ENCODE measurements at regions not wholly inside any gene's neighbourhood (a gene's known extent, or its start where the extent isn't known, plus 50 kb on each side); places are given as distances from the start of the nearest gene placed in this dataset.

DNA sequence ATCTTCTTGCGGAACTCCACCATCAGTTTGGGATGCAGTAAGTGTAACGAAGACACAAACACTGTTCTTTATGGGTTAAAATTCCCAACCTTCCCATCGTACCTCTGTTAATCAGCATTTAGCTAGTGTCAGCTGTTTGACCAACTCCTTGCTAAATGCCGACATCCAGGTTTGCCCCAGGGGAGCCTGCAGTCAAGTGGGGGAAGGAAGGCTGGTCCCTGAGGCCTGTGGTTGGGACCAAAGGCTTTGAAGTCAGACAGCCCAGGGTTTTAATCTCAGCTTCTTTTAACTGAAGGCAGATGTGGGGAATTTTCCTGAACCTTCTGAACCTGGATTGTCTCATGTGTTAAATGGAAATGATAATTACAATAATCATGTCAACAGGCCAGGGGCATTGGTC, 443.7 kb downstream of the GLRX3 start:
- Mint-ChIP-seq H3K36me3 (no peaks in the 10 kb centered on the region), H3K4me1 (no peaks in the 10 kb centered on the region), H3K27ac (no peak overlapping the region), H3K27me3 (peaks cover 3% of the 10 kb centered on the region), H3K4me3 (no peak overlapping the region), H3K9me3 (peaks cover 0 to 2% (median 0%) of the 10 kb centered on the region in 3 donors)

DNA sequence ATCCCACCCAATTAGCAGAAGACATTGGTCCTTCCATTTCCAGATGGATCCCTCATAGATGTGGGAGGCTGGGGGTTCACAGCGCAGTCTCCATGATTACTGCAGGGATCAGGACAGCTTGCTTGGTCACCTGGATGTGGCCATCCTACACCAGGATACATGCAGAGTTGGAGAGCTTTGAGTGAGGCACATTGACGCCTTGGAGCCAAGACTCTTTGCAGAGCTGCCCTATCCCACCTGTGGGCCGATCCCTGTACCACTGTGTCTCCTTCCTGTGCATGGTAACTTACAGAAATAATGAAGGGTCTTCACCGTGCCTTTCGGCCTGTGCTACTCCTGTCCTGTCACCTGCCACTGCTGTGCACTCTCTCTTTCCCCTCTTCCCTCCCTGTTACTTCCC, 444.8 kb downstream of the GLRX3 start:
- Mint-ChIP-seq H3K4me1 (no peaks in the 10 kb centered on the region), H3K4me3 (no peak overlapping the region), H3K36me3 (peaks cover 1% of the 10 kb centered on the region), H3K27me3 (peaks cover 3% of the 10 kb centered on the region), H3K27ac (no peak overlapping the region), H3K9me3 (peaks cover 0 to 2% (median 0%) of the 10 kb centered on the region in 3 donors)

DNA sequence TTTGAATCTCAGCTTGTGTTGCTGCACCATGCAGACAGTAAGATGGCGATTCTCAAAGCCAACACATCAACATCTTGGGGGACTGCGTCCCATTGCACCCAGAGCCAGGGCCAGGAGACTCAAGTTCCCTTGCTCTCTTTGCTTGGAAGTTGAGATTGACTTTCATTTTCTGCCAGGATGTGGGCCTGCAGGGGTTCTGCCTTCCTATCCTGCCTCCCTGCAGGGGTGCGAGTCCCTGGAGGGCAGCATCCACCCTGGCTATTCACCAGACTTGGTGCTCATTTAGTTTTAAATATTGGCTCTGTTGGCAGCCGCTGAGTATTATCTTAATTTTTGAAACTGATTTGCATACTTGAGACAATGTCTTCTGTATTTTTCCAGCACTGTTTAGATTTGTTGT, 451.5 kb downstream of the GLRX3 start:
- Mint-ChIP-seq H3K27ac (no peak overlapping the region), H3K4me1 (no peaks in the 10 kb centered on the region), H3K9me3 (peaks cover 6 to 8% (median 7%) of the 10 kb centered on the region in 3 donors), H3K27me3 (no peaks in the 10 kb centered on the region), H3K36me3 (peaks cover 1% of the 10 kb centered on the region), H3K4me3 (no peak overlapping the region)

DNA sequence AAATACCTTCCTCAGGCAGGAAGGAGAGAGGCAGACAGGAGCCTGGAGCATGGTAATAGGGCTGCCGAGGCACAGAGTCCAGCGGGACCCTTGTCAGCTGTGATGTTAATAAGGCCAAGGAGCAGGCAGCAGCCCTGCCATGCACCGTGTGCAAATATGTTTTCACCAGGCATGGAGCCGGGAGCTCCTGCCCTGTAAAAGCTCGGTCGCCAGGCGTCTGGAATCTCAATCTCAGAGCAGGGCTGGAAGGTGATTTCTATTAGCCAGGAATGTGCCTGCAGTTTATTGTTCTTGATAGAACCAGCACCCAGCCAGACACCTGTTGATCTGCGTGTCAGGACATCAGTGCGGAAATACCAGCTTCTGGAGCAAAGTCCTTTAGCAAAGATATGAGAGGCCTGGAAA, 469.8 kb downstream of the GLRX3 start:
- H3K4me1 Mint-ChIP-seq = no peaks in the 10 kb centered on the region
- no peak overlapping the region for H3K4me3 Mint-ChIP-seq
- H3K36me3 Mint-ChIP-seq = no peaks in the 10 kb centered on the region
- H3K27me3 Mint-ChIP-seq = no peaks in the 10 kb centered on the region
- H3K9me3 Mint-ChIP-seq = peaks cover 3 to 15% (median 8%) of the 10 kb centered on the region in 3 donors
- H3K27ac Mint-ChIP-seq = no peak overlapping the region

DNA sequence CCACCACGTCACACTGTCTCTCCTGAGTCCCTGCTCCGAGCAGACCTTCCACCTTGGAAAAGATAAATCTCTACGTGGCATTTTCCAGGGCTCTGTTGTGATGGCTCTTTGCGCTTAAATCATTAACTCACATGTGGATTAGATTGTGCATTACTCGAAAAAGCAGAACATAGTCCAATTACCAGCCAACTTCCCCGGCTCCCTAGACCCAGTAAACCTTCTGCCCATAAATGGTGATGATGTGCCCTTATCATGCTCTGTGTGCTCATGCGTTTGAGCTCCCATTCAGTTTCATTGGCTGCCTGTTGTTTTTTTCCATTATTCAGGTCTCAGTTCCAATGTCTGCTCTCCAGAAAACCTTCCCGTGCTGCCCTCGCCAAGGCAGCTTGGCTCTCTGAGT, 471.2 kb downstream of the GLRX3 start:
- H3K27ac Mint-ChIP-seq = no peak overlapping the region
- H3K27me3 Mint-ChIP-seq = no peaks in the 10 kb centered on the region

DNA sequence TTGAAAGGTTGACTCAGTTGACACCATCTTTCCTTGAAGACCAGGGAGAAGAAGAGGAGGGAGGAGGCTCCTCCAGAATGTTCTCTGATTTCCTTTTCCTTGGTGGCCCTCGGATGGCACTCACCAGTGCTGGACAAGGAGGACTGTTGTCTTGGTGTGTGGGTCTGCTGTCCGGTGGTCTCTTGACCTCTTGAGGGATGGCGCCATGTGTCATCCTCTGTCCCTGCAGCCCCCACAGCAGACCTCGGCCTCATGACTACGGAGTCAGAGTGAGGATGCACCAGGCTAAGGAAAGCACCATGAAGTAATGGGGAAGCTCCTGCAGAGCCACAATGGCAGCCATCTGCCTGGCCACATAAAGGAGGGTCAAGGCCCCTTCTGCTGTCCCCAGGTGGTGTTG, 475.0 kb downstream of the GLRX3 start:
- H3K27ac Mint-ChIP-seq = no peak overlapping the region
- H3K36me3 Mint-ChIP-seq = no peaks in the 10 kb centered on the region
- H3K27me3 Mint-ChIP-seq = no peaks in the 10 kb centered on the region
- peaks cover 8 to 18% (median 8%) of the 10 kb centered on the region in 3 donors for H3K9me3 Mint-ChIP-seq
- no peaks in the 10 kb centered on the region for H3K4me1 Mint-ChIP-seq
- H3K4me3 Mint-ChIP-seq = no peak overlapping the region

More for the DNA sequence above, 471.2 kb downstream of the GLRX3 start:
- H3K4me1 Mint-ChIP-seq = no peaks in the 10 kb centered on the region
- no peaks in the 10 kb centered on the region for H3K36me3 Mint-ChIP-seq
- H3K9me3 Mint-ChIP-seq = peaks cover 3 to 11% (median 8%) of the 10 kb centered on the region in 3 donors
- H3K4me3 Mint-ChIP-seq = no peak overlapping the region

DNA sequence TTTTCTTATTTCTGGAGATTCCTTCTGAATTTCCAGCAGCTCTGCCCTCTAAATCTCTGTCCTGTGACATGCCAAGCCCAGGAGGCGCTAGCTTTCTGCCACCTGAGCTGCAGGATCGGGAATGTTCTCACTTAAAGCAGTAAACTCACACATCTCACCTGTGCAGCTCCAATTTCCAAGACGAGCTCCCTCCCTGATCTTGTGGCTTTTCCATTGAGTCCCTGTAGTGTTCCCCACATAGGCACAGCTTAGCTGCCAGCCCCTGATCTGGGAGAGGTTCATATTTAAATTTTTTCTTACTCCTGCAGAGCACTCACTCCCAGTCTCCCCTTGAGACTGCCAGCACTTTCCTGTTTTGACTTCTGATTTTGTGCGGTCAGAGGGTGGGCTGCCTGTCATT, 479.3 kb downstream of the GLRX3 start:
- H3K27ac Mint-ChIP-seq = no peak overlapping the region
- H3K27me3 Mint-ChIP-seq = peaks cover 1% of the 10 kb centered on the region
- no peaks in the 10 kb centered on the region for H3K36me3 Mint-ChIP-seq
- no peak overlapping the region for H3K4me3 Mint-ChIP-seq
- no peaks in the 10 kb centered on the region for H3K4me1 Mint-ChIP-seq
- peaks cover 3 to 14% (median 8%) of the 10 kb centered on the region in 3 donors for H3K9me3 Mint-ChIP-seq

DNA sequence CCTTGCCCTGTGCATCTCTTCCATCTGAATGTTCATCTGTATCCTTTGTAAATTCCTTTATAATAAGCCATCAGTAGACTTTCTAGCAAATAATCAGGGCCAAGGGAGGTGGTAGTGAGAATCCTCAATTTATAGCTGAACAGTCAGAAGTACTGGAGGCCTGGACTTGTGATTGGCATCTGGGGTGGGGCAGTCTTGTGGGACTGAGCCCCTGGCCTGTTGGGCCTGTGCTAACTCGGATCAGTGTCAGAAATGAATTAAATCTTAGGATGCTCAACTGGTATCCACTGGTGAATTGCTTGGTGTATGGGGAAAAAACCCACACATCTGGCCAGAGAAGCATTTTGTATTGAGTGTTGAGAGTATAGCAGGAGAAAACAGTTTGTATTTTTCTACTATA, 481.8 kb downstream of the GLRX3 start:
- H3K27ac Mint-ChIP-seq = no peak overlapping the region
- peaks cover 0 to 14% (median 4%) of the 10 kb centered on the region in 3 donors for H3K9me3 Mint-ChIP-seq
- H3K27me3 Mint-ChIP-seq = peaks cover 1% of the 10 kb centered on the region
- no peaks in the 10 kb centered on the region for H3K4me1 Mint-ChIP-seq
- no peaks in the 10 kb centered on the region for H3K36me3 Mint-ChIP-seq
- H3K4me3 Mint-ChIP-seq = no peak overlapping the region

DNA sequence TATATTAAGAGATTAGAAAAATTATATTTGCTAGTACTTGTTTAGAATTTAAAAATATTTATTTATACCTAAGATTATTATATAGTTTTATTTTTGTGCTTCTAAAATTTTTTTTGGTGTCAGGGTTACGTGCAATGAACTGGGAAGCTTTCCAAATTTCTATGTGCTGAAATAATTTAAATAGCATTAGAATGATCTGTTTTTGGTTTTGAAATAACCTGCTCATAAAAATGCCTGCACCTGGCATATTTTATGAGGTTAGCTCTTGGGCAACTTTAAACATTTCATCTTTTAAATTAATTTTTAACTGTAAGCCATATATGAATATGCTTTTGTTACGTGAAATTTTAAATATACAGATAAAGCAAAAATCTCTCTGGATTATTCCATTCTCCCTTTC, 482.5 kb downstream of the GLRX3 start:
- H3K36me3 Mint-ChIP-seq = no peaks in the 10 kb centered on the region
- H3K27me3 Mint-ChIP-seq = peaks cover 1% of the 10 kb centered on the region
- no peak overlapping the region for H3K4me3 Mint-ChIP-seq
- peaks cover 0 to 10% (median 4%) of the 10 kb centered on the region in 3 donors for H3K9me3 Mint-ChIP-seq
- H3K4me1 Mint-ChIP-seq = no peaks in the 10 kb centered on the region
- no peak overlapping the region for H3K27ac Mint-ChIP-seq

DNA sequence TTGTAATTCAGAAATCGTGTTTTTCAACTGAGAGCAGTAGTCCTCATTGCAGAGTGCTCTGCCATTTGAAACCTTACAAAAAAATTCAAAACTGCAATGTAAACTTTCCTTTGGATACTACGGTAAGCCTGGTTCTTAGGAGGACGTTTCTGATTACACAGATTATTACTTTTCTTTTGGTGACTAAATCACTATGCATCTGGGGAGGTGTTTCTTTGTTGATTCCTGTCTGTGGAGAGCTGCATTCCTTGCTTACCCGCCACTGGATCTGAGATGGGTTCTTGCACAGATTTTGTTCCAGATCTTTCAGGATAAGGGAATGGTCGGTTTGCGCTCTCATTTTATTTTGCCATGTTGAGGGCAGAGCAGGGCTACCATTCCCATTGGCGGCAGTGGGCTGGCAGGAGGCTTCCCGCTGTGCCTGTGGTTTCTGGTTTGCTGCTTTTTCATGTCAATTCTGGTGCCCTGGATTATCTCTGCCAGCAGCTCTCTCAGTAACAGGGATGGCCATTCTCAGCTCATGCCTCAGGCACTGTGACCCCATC, 485.1 kb downstream of the GLRX3 start:
- Mint-ChIP-seq H3K36me3 (no peaks in the 10 kb centered on the region), H3K27ac (no peak overlapping the region), H3K27me3 (peaks cover 1% of the 10 kb centered on the region), H3K4me1 (no peaks in the 10 kb centered on the region), H3K9me3 (peaks cover 1 to 5% (median 2%) of the 10 kb centered on the region in 3 donors), H3K4me3 (no peak overlapping the region)

DNA sequence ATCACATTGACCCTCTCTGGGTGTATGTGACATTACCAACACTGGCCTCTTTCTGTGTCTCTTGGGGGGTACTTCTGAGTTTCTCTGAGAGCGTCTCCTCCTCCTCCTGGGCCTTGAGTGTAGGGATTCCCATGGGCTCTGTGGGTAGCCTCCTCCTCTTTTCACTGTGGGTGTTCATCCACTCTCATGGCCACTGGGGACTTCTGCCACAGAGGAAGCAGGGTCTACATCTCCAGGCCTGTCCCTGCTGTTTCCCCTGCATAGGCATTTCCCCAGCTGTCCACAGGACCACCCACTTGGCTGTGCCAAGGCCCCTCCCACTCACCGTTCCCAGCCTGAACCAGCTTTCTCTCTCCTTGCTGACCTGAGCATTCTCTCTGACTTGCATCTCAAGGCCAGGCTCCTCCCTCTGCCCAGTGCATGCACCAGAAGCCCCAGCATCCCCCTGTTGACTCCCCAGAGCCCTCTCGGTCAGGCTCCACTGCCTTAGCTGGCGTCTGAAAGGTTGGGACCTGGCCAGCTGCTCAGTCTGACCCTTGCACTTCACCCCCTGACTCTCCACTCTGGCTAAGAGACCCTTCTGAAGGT, 487.6 kb downstream of the GLRX3 start:
- H3K9me3 Mint-ChIP-seq = peaks cover 0 to 10% (median 4%) of the 10 kb centered on the region in 3 donors
- no peaks in the 10 kb centered on the region for H3K36me3 Mint-ChIP-seq
- H3K4me3 Mint-ChIP-seq = no peak overlapping the region
- H3K27ac Mint-ChIP-seq = no peak overlapping the region
- H3K4me1 Mint-ChIP-seq = no peaks in the 10 kb centered on the region
- H3K27me3 Mint-ChIP-seq = no peaks in the 10 kb centered on the region

DNA sequence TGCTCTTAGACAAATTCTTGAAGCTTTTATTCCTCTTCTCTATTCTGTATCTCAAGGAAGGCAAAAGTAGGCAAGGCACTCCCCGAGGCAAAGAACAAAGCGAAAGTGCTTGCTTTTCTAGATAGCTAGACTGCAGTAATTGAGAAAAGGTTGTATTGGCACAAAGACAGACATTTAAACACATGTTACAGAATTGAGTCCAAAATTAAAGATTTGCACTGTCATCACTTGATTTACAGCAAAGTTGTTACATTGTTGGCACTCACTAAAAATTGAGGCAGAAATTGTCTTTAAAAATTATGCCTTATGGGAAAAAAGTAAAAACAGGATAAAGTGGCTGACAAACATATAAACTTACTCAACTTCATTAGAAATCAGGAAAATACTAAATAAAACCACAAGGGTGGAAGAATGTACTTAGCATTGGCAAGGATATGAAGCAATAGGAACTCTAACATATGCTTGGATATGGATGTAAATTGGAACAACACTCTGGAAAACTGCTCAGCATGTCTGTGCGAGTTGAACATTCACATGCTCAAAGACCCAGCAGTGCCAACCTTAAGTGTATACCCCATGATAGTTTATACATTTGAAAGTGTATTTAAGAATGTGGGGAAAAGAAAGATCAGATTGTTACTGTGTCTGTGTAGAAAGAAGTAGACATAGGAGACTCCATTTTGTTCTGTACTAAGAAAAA, 491.3 kb downstream of the GLRX3 start:
- H3K27me3 Mint-ChIP-seq = no peaks in the 10 kb centered on the region
- H3K4me3 Mint-ChIP-seq = no peak overlapping the region
- H3K4me1 Mint-ChIP-seq = peaks cover 0 to 1% (median 0%) of the 10 kb centered on the region in 3 donors
- no peak overlapping the region for H3K27ac Mint-ChIP-seq
- peaks cover 2 to 8% (median 4%) of the 10 kb centered on the region in 3 donors for H3K9me3 Mint-ChIP-seq
- H3K36me3 Mint-ChIP-seq = no peaks in the 10 kb centered on the region

DNA sequence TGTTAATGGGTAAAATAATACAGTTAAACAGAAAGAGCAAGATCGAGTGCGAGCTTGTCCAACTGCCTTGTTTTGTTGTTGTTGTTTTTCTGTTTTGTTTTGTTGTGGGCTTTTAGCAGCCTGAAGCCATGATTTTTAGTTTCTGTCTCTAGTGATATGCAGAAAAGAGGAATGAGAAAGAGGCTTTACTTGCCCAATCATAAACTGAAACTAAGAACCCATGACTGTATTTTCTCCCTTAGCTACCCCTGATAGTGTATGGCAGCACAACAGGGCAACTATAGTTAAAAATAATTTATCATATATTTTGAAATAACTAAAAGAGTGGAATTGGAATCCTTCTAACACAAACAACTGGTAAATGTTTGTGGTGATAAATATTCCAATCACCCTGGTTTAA, 493.9 kb downstream of the GLRX3 start:
- Mint-ChIP-seq H3K4me3 (no peak overlapping the region), H3K4me1 (peaks cover 0 to 1% (median 0%) of the 10 kb centered on the region in 3 donors), H3K27ac (no peak overlapping the region), H3K27me3 (no peaks in the 10 kb centered on the region), H3K36me3 (no peaks in the 10 kb centered on the region), H3K9me3 (peaks cover 4 to 12% (median 4%) of the 10 kb centered on the region in 3 donors)

DNA sequence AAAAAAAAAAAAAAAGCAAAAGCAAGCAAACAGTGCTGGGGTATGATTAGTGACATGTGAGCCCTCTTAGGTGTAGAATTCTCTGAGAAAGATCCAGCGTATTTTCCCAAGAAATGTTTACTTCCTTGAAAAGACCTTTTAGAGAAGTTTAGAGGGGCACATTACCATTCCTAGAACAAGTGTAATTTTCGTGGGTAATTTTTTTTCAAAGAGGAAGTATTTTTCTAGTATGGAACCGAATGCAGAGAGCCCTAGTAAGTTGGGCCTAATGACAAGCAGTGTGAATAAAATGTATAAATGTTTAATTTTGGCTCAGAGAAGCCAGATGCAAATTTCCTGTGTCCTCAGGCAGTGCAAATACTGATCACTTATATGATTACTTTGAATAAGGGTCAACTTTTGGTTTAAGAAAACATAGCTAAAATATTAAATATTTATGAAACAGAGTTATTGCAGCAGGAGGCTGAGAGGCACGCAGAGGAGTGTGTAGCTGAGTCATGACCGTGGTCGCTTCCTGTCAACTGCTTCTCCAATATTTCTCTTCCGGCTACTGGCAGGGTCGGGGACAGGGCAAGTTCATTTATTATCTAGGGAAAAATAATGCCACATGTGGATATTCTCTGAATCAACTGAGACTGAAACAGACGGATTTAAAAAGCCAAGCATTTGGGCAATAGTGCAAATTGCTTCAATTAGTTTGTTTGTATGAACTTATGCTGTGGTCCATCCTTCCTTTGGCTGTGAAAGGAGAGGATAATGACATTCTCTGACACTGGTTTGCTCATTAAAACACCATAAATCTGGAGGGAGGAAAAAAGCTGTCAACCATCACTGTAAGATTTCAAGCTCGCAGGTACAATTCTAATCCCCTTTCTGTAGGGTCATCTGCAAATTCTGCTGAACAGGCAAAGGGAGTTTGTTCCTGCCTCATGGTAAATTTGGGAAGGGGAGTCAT, 495.2 kb downstream of the GLRX3 start:
- no peak overlapping the region for H3K27ac Mint-ChIP-seq
- H3K4me1 Mint-ChIP-seq = peaks cover 0 to 1% (median 0%) of the 10 kb centered on the region in 3 donors
- H3K4me3 Mint-ChIP-seq = no peak overlapping the region
- H3K27me3 Mint-ChIP-seq = no peaks in the 10 kb centered on the region
- H3K36me3 Mint-ChIP-seq = no peaks in the 10 kb centered on the region
- H3K9me3 Mint-ChIP-seq = peaks cover 2 to 11% (median 6%) of the 10 kb centered on the region in 3 donors

DNA sequence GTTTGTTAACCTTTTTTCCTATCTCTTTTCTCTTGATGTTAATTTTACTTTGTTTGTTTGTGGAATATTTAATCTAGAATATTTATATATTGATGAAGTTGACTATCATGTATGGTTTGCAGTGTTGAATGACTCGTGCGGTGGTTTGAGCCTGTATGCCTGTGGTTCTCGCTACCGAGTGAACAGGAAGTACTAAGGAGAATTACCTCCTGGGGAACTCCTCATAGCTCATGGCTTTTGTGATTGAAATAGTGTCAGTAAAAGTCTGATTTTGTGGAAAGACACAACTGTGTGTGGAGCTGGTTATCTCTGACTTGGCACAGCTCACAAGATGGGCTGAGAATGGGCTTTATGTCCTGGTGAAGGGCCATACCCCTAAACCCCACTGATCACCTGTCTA, 498.6 kb downstream of the GLRX3 start:
- no peaks in the 10 kb centered on the region for H3K27me3 Mint-ChIP-seq
- H3K4me1 Mint-ChIP-seq = peaks cover 0 to under 1% (median 0%) of the 10 kb centered on the region in 3 donors
- H3K4me3 Mint-ChIP-seq = no peak overlapping the region
- peaks cover 0 to 11% (median 6%) of the 10 kb centered on the region in 3 donors for H3K9me3 Mint-ChIP-seq
- no peak overlapping the region for H3K27ac Mint-ChIP-seq
- H3K36me3 Mint-ChIP-seq = no peaks in the 10 kb centered on the region
